ENCODE measurements at regions not wholly inside any gene's neighbourhood (a gene's known extent, or its start where the extent isn't known, plus 50 kb on each side); places are given as distances from the start of the nearest gene placed in this dataset.

DNA sequence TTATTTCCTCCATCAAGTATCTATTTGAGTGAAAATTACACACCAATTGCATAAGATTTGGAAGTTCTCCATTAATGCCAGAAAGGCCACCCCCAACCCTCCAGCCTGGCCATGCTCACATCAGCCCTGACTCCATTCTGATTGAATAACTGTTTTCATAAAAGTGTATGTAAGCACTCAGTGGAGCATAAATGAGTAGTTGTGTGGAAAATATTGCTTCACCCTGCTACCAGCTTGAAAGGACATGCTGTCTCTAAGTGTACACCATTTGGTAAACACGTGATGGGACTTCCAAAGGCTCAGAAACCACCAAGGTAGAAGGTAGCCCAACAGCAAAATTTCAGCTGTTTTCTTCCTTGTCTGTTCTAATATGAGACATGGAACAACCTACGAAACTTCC is 393.8 kb downstream of the ZNF385D start:
- no peak for DNase-seq (ENCODE audit: low read depth in 1 of 2, low spot score in 1 of 2)

GRCh38 chr3:21356402-21356801 is 394.6 kb downstream of the ZNF385D start:
- no peak for DNase-seq (ENCODE audit: low read depth in 1 of 2, low spot score in 1 of 2)

- DNase-seq (ENCODE audit: low read depth in 1 of 2, low spot score in 1 of 2), result no peak
Observed at GRCh38 chr3:21345382-21345976, 405.5 kb downstream of the ZNF385D start.

GRCh38 chr3:21331857-21332256 is 419.2 kb downstream of the ZNF385D start:
- no peak for DNase-seq (ENCODE audit: low read depth in 1 of 2, low spot score in 1 of 2)

DNA sequence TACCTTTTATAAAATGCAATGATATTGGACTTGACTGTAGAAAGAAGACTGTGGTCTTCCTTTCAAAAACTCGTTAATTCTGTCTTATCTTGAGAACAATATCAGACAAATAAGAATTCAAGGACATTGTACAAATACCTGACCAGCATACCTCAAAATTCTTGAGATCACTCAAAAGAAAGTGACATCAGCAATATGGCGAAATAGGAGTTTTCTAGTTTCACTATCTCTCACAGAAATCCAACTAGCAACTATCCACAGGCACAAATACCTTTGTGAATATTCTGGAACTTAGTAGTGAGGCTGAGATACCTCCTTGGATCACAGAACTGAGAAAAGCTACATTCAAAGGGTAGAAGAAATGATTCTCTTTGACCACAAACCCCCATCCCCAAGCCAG is 419.7 kb downstream of the ZNF385D start:
- DNase-seq (ENCODE audit: low read depth in 1 of 2, low spot score in 1 of 2), result no peak

- no peak for DNase-seq (ENCODE audit: low read depth in 1 of 2, low spot score in 1 of 2)
Observed at GRCh38 chr3:21330293-21330692, 420.7 kb downstream of the ZNF385D start.

GRCh38 chr3:21328711-21329390 is 422.2 kb downstream of the ZNF385D start:
- DNase-seq (ENCODE audit: low read depth in 1 of 2, low spot score in 1 of 2), result no peak

DNA sequence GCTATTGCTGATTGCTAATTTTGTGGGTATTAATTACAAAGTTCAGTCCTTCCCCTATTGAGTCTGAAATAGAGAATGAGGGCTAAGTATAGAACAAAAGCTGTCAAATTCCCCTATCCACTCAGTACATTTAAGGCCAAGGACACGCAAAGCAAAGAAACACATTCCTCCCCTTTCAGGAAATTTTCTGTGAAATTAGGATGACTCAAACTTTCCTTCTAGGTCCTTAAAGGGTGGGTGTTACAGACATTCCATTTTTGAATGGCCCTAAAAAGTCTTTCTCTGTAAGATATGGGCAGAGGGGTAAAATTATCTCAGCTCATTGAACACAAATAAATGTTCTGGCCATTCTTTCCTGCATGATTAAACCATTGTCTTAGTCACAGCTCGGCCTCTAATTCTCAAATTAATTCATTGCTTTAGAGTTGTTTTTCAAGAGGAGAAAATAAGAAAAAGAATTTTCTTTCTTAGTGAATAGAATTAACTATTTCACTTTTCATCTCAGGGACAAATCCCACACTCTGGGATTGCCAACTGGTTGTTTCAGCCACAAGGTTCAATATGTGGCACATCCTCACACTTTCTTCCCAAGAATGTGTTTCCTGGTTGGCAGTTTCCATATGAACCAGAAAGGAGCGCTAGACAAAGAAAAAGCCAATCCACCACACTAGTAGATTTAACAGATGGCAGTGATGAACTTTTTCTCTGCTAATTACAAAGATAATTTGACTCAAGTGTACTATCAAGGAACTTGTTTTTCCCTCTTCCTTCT is 424.1 kb downstream of the ZNF385D start:
- DNase-seq (ENCODE audit: low read depth in 1 of 2, low spot score in 1 of 2), result no peak

GRCh38 chr3:21314688-21315087 is 436.3 kb downstream of the ZNF385D start:
- DNase-seq (ENCODE audit: low read depth in 1 of 2, low spot score in 1 of 2), result no peak

GRCh38 chr3:21310891-21311290 is 440.1 kb downstream of the ZNF385D start:
- DNase-seq (ENCODE audit: low read depth in 1 of 2, low spot score in 1 of 2), result no peak

DNA sequence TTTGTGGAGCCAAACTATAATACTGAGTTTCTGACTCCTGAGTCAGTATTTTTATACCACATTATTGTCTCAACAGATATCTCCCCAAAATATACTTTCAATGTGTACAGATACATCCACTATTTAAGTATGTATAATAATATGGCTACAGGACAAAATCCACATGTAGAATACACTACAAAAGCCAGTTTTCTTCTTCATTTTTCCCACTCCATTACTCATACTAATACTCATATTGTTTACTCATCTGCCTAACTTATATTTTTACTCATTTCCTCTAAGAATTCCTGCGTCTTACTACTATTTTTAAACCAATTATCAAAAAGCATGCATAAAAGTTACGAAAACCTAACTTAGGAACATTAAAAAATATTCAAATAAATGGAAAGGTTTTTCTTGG is 440.8 kb downstream of the ZNF385D start:
- no peak for DNase-seq (ENCODE audit: low read depth in 1 of 2, low spot score in 1 of 2)

DNA sequence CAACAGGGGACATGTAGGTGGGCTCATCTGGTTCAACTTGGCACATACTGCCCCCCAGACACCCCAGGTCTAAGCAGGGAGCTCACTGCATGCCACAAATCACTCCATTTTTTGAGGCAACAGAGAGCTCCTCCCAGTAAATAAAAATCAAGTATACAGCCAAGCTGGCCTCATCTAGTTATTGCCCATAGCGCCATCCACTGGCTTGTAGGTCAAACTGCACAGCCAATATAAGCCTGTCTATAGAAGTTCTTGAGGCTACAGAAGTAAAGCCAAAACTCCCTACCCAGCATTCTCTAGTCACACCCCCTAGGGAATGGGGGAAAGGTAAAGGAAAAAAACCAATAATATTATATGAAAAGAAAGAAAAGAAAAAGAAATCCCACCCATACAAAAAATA is 453.7 kb downstream of the ZNF385D start:
- no peak for DNase-seq (ENCODE audit: low read depth in 1 of 2, low spot score in 1 of 2)

GRCh38 chr3:21294768-21295167 is 456.2 kb downstream of the ZNF385D start:
- no peak for DNase-seq (ENCODE audit: low read depth in 1 of 2, low spot score in 1 of 2)

GRCh38 chr3:21292971-21293370 is 458.0 kb downstream of the ZNF385D start:
- DNase-seq (ENCODE audit: low read depth in 1 of 2, low spot score in 1 of 2), result no peak

- no peak for DNase-seq (ENCODE audit: low read depth in 1 of 2, low spot score in 1 of 2)
Observed at GRCh38 chr3:21290557-21290956, 460.5 kb downstream of the ZNF385D start.

- no peak for DNase-seq (ENCODE audit: low read depth in 1 of 2, low spot score in 1 of 2)
Observed at GRCh38 chr3:21274079-21274571, 476.9 kb downstream of the ZNF385D start.

GRCh38 chr3:21273259-21274025 is 477.6 kb downstream of the ZNF385D start:
- DNase-seq (ENCODE audit: low read depth in 1 of 2, low spot score in 1 of 2), result no peak

GRCh38 chr3:21271606-21272016 is 479.4 kb downstream of the ZNF385D start:
- DNase-seq (ENCODE audit: low read depth in 1 of 2, low spot score in 1 of 2), result no peak

DNA sequence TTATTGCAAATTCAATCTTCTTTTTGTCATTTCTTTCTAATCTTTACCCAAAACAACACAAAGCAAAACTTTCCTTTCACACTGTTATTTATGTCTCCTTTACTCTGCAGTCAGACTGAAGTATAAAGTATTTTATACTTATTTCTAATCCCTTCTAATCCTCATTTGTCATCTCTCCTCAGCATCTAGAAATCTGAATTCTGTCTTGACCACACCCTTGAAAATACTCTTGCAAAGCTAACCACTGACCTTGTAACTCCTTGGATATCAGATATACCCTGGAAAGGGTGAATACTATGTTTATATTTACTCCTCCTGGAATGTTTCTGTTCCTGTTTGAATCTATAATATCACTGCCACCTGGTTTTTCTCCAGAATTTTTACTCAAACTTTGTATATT is 481.1 kb downstream of the ZNF385D start:
- DNase-seq (ENCODE audit: low read depth in 1 of 2, low spot score in 1 of 2), result no peak

DNA sequence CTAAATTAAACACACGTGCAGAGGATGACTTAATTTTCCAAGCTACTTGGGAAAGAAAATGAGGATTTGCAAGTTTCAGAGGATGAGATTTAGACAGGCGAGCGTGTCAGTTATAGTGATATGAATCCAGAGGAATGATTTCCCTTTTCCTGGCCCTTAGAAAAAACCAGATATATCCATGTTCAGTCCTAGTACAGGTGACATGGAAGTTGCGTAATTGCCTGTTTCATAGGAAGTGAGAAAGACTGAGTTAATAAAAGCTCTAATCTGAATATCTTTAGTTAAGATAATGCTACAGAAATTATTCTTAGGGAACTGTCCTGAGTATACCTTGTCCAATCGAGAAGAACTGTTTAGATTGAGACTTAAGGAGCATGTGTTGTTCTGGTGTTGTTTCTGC is 490.5 kb downstream of the ZNF385D start:
- no peak for DNase-seq (ENCODE audit: low read depth in 1 of 2, low spot score in 1 of 2)

DNA sequence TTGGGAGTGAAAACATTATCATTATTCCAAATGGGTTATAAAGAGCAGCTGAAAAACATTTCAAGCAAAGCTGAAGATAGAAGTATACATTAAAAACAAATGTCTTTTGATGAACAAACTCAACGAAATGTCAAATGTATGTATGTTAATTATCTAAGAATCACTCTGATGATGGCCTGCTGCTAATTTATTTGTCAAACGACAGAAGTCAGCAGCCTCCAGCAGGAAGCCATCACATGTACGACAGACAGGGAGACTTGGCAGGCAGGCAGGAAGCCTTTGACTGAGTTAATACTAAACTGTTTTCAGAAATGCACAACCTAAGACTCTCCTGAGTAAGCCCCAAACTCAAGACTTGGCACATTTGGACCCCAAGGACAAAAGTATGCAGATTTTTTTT is 491.1 kb downstream of the ZNF385D start:
- DNase-seq (ENCODE audit: low read depth in 1 of 2, low spot score in 1 of 2), result no peak
